Naive thymus-derived CD4-positive, alpha-beta T cell (primary cell): ENCODE measurements at regions not wholly inside any gene's neighbourhood (a gene's known extent, or its start where the extent isn't known, plus 50 kb on each side); places are given as distances from the start of the nearest gene placed in this dataset.

Experiments
- ATAC-seq: fragments of 150-1000 bp; cut with Tn5 transposase; 2 replicates; pipeline ENCODE4 v1.10.0; 2021; ENCODE audit warnings: mild to moderate bottlenecking, moderate library complexity
- CTCF ChIA-PET: fragments of 350-600 bp; sonication (Branson Sonifier 250); formaldehyde crosslinking; loops from one replicate; lab custom pipeline; 2021; ENCODE audit warnings: antibody characterized with exemption; lab: Charles Lee
- POLR2A ChIA-PET: fragments of 350-600 bp; sonication (Branson Sonifier 250); formaldehyde crosslinking; loops from one replicate; lab custom pipeline; 2021; ENCODE audit warnings: antibody characterized with exemption, inconsistent platforms; lab: Charles Lee
- DNase-seq, 9 donors: peaks; one replicate each; pipeline versions ENCODE4 v3.0.0 to v3.0.0-alpha.2; 2020 to 2022; ENCODE audit warnings: mixed read lengths in 1 of 9
- H3K27ac ChIP-seq: one replicate; pipeline ENCODE4 v1.7.0; 2013; ENCODE audit warnings: mild to moderate bottlenecking, low read depth, low read length, moderate library complexity
- H3K27me3 ChIP-seq, 2 donors: one replicate each; pipeline ENCODE4 v1.7.0; 2013; ENCODE audit warnings: low read length in 2 of 2, mild to moderate bottlenecking in 2 of 2, moderate library complexity in 2 of 2; ENCODE audit not compliant: control insufficient read depth in 2 of 2, insufficient read depth in 2 of 2
- H3K36me3 ChIP-seq, 3 experiments: 1 replicate in 2 of 3; 2 replicates in 1 of 3; pipeline ENCODE4 v1.7.0; 2013; ENCODE audit warnings: low read length in 3 of 3, mild to moderate bottlenecking in 3 of 3, moderate library complexity in 1 of 3; ENCODE audit not compliant: insufficient read depth in 3 of 3, control insufficient read depth in 2 of 3
- H3K4me1 ChIP-seq, 2 donors: one replicate each; pipeline ENCODE4 v1.7.0; 2013; ENCODE audit warnings: low read length in 2 of 2, mild to moderate bottlenecking in 2 of 2, moderate library complexity in 1 of 2; ENCODE audit not compliant: control insufficient read depth in 2 of 2, insufficient read depth in 2 of 2
- H3K4me3 ChIP-seq: 2 replicates; pipeline ENCODE4 v1.7.0; 2013; ENCODE audit warnings: mild to moderate bottlenecking, low read length
- H3K9me3 ChIP-seq, 3 experiments: 1 replicate in 2 of 3; 2 replicates in 1 of 3; pipeline ENCODE4 v1.7.0; 2013; ENCODE audit warnings: low read length in 3 of 3; ENCODE audit not compliant: control insufficient read depth in 2 of 3
- H3K27ac Mint-ChIP-seq, 9 donors: one replicate each; pipeline ENCODE4 v1.8.0; 2020 to 2022; ENCODE audit warnings: mixed read lengths in 9 of 9, mild to moderate bottlenecking in 8 of 9, moderate library complexity in 5 of 9, inconsistent platforms in 2 of 9
- H3K27me3 Mint-ChIP-seq, 5 donors: one replicate each; pipeline ENCODE4 v1.8.0; 2021 to 2022; ENCODE audit warnings: mixed read lengths in 5 of 5, mild to moderate bottlenecking in 1 of 5
- H3K36me3 Mint-ChIP-seq, 5 donors: one replicate each; pipeline ENCODE4 v1.8.0; 2020 to 2022; ENCODE audit warnings: mixed read lengths in 5 of 5, mild to moderate bottlenecking in 3 of 5, inconsistent platforms in 1 of 5
- H3K4me1 Mint-ChIP-seq, 7 donors: one replicate each; pipeline ENCODE4 v1.8.0; 2020 to 2022; ENCODE audit warnings: mixed read lengths in 7 of 7, mild to moderate bottlenecking in 3 of 7, inconsistent platforms in 1 of 7
- H3K4me3 Mint-ChIP-seq, 10 donors: one replicate each; pipeline ENCODE4 v1.8.0; 2020 to 2022; ENCODE audit warnings: mild to moderate bottlenecking in 10 of 10, mixed read lengths in 10 of 10, moderate library complexity in 6 of 10, inconsistent platforms in 2 of 10
- H3K9me3 Mint-ChIP-seq, 11 donors: one replicate each; pipeline ENCODE4 v1.8.0; 2020 to 2022; ENCODE audit warnings: mixed read lengths in 11 of 11, mild to moderate bottlenecking in 4 of 11, inconsistent platforms in 1 of 11, moderate library complexity in 1 of 11
- intact Hi-C, 2 donors: fragments of 100-400 bp; cut with micrococcal nuclease; formaldehyde crosslinking; loops; one replicate each; pipeline ENCODE4 v1.15.1; 2023

GRCh38 chr11:19502691-19503253 is 209.9 kb upstream of the NAV2 start:
- Histone ChIP-seq H3K36me3 (no peaks in the 10 kb centered on the region), H3K4me1 (no peaks in the 10 kb centered on the region), H3K9me3 (no peaks in the 10 kb centered on the region), H3K4me3 (no peak overlapping the region), H3K27ac (no peak overlapping the region), H3K27me3 (no peaks in the 10 kb centered on the region)
- no peak overlapping the region for H3K27ac Mint-ChIP-seq
- no peaks in the 10 kb centered on the region for H3K9me3 Mint-ChIP-seq
- DNase-seq (no peak), ATAC-seq (no peak)
- ChIA-PET CTCF (no interaction called here), POLR2A (no interaction called here)
- peaks cover 3 to 21% (median 10%) of the 10 kb centered on the region in 5 donors for H3K27me3 Mint-ChIP-seq
- H3K36me3 Mint-ChIP-seq: no peaks in the 10 kb centered on the region
- no peaks in the 10 kb centered on the region for H3K4me1 Mint-ChIP-seq
- no peak overlapping the region for H3K4me3 Mint-ChIP-seq
- intact Hi-C loops: no loop called here

GRCh38 chr11:19501631-19502030 is 211.0 kb upstream of the NAV2 start:
- no peak overlapping the region for H3K4me3 Mint-ChIP-seq
- CTCF ChIA-PET: no interaction called here
- POLR2A ChIA-PET: no interaction called here
- peaks cover 0 to 20% (median 14%) of the 10 kb centered on the region in 5 donors for H3K27me3 Mint-ChIP-seq
- peaks cover 0 to 3% (median 0%) of the 10 kb centered on the region in 11 donors for H3K9me3 Mint-ChIP-seq
- H3K4me1 ChIP-seq: no peaks in the 10 kb centered on the region
- H3K27ac ChIP-seq: no peak overlapping the region
- no peaks in the 10 kb centered on the region for H3K36me3 Mint-ChIP-seq
- H3K27ac Mint-ChIP-seq: no peak overlapping the region
- H3K27me3 ChIP-seq: no peaks in the 10 kb centered on the region
- H3K36me3 ChIP-seq: no peaks in the 10 kb centered on the region
- intact Hi-C loops: no loop called here
- H3K4me3 ChIP-seq: no peak overlapping the region
- no peak for DNase-seq
- H3K9me3 ChIP-seq: no peaks in the 10 kb centered on the region
- ATAC-seq: no peak
- H3K4me1 Mint-ChIP-seq: no peaks in the 10 kb centered on the region

GRCh38 chr11:19499999-19500398 is 212.6 kb upstream of the NAV2 start:
- Mint-ChIP-seq H3K27ac (no peak overlapping the region), H3K4me3 (no peak overlapping the region), H3K27me3 (peaks cover 0 to 19% (median 9%) of the 10 kb centered on the region in 5 donors), H3K9me3 (peaks cover 0 to 5% (median 0%) of the 10 kb centered on the region in 11 donors), H3K4me1 (no peaks in the 10 kb centered on the region), H3K36me3 (no peaks in the 10 kb centered on the region)
- ChIA-PET CTCF (no interaction called here), POLR2A (no interaction called here)
- Histone ChIP-seq H3K27ac (no peak overlapping the region), H3K9me3 (no peaks in the 10 kb centered on the region), H3K4me3 (no peak overlapping the region), H3K36me3 (no peaks in the 10 kb centered on the region), H3K4me1 (no peaks in the 10 kb centered on the region), H3K27me3 (no peaks in the 10 kb centered on the region)
- no peak for DNase-seq
- ATAC-seq: no peak
- intact Hi-C loops: no loop called here

- H3K27me3 ChIP-seq: no peaks in the 10 kb centered on the region
- intact Hi-C loops: no loop called here
- DNase-seq: no peak
- H3K4me1 Mint-ChIP-seq: no peaks in the 10 kb centered on the region
- no peak for ATAC-seq
- H3K9me3 ChIP-seq: no peaks in the 10 kb centered on the region
- H3K36me3 Mint-ChIP-seq: no peaks in the 10 kb centered on the region
- H3K4me3 ChIP-seq: no peak overlapping the region
- no peaks in the 10 kb centered on the region for H3K36me3 ChIP-seq
- no peak overlapping the region for H3K27ac ChIP-seq
- no peaks in the 10 kb centered on the region for H3K4me1 ChIP-seq
- H3K4me3 Mint-ChIP-seq: no peak overlapping the region
- H3K9me3 Mint-ChIP-seq: peaks cover 0 to 5% (median 0%) of the 10 kb centered on the region in 11 donors
- H3K27me3 Mint-ChIP-seq: peaks cover 0 to 26% (median 8%) of the 10 kb centered on the region in 5 donors
- POLR2A ChIA-PET: no interaction called here
- H3K27ac Mint-ChIP-seq: no peak overlapping the region
- CTCF ChIA-PET: no interaction called here
Measured at GRCh38 chr11:19499026-19499669, 213.5 kb upstream of the NAV2 start.

- DNase-seq (no peak), ATAC-seq (no peak)
- no peaks in the 10 kb centered on the region for H3K4me1 Mint-ChIP-seq
- H3K4me3 Mint-ChIP-seq: no peak overlapping the region
- H3K36me3 Mint-ChIP-seq: no peaks in the 10 kb centered on the region
- ChIA-PET CTCF (no interaction called here), POLR2A (no interaction called here)
- intact Hi-C loops: no loop called here
- H3K27me3 ChIP-seq: no peaks in the 10 kb centered on the region
- H3K36me3 ChIP-seq: no peaks in the 10 kb centered on the region
- H3K27ac ChIP-seq: no peak overlapping the region
- no peak overlapping the region for H3K27ac Mint-ChIP-seq
- H3K9me3 ChIP-seq: no peaks in the 10 kb centered on the region
- no peak overlapping the region for H3K4me3 ChIP-seq
- no peaks in the 10 kb centered on the region for H3K4me1 ChIP-seq
- H3K27me3 Mint-ChIP-seq: peaks cover 0 to 42% (median 13%) of the 10 kb centered on the region in 5 donors
- peaks cover 0 to 8% (median 0%) of the 10 kb centered on the region in 11 donors for H3K9me3 Mint-ChIP-seq
Measured at GRCh38 chr11:19493446-19494213, 219.0 kb upstream of the NAV2 start.

- Mint-ChIP-seq H3K9me3 (peaks cover 0 to 3% (median 0%) of the 10 kb centered on the region in 11 donors), H3K4me1 (no peaks in the 10 kb centered on the region), H3K27me3 (peaks cover 0 to 19% (median 14%) of the 10 kb centered on the region in 5 donors), H3K27ac (no peak overlapping the region), H3K36me3 (no peaks in the 10 kb centered on the region), H3K4me3 (no peak overlapping the region)
- Histone ChIP-seq H3K27ac (no peak overlapping the region), H3K4me1 (no peaks in the 10 kb centered on the region), H3K36me3 (no peaks in the 10 kb centered on the region), H3K9me3 (no peaks in the 10 kb centered on the region), H3K4me3 (no peak overlapping the region), H3K27me3 (no peaks in the 10 kb centered on the region)
- ChIA-PET CTCF (no interaction called here), POLR2A (no interaction called here)
- ATAC-seq (no peak), DNase-seq (no peak)
- intact Hi-C loops: no loop called here
Measured at GRCh38 chr11:19482319-19483100, 230.1 kb upstream of the NAV2 start.
